ENCODE measurements at regions not wholly inside any gene's neighbourhood (a gene's known extent, or its start where the extent isn't known, plus 50 kb on each side); places are given as distances from the start of the nearest gene placed in this dataset.

DNA sequence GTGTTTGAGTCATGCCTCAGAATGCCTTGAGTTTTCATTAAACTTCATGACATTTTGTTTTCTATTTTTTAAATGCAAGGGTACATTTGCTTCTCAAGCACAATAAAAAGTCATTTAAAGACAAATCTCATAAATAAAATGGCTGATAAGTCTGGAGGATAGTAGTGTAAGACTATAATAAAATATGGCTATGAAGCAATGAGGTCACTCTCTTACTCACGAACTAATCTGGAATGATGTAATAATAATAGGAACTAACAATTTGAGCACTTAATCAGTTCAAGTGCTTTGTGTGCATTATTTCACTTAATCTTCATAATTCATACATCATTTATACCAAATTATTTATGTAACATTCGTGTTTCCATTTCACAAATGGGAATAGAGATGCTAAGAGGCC lies 149.3 kb upstream of the CTTNBP2 start:
- DNase-seq (ENCODE audit: low read depth), result no peak

DNA sequence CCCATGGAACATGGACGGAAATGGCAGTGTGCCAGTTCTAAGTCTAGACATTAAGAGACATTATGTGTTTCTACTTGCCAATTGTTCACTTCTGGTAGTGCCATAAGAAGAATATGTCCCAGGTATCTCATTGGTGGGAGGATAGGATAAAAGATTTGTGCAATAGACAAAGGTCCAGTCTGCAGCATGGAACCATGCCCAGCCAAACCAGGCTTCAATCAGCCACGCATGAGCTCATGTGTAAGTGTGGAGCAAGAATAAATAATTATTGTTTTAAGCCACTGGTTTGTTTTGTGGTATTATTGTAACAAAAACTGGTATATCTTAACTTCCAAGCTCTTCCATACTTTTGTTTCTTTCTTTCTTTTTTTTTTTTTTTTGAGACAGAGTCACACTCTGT lies 153.6 kb upstream of the CTTNBP2 start:
- no peak for DNase-seq (ENCODE audit: low read depth)

DNA sequence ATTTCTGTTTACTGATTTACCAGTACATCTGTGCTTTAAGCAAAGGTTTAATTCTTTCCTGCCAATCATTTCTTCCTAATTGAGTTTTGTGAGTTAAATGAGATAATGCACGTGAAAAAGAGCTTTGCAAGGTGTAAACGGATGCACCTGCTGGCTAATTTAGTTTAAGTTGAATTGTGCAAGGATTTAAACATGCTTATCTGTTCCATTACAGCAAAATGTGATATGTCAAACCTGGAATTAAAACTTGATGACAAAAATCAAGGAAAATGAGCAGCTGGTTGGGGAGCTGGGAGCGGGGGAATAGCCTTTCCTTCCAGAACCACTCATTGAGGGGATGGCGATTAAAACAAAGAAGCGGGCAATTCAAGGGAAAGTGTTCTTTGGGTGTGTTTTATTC lies 155.0 kb upstream of the CTTNBP2 start:
- DNase-seq (ENCODE audit: low read depth), result no peak

DNA sequence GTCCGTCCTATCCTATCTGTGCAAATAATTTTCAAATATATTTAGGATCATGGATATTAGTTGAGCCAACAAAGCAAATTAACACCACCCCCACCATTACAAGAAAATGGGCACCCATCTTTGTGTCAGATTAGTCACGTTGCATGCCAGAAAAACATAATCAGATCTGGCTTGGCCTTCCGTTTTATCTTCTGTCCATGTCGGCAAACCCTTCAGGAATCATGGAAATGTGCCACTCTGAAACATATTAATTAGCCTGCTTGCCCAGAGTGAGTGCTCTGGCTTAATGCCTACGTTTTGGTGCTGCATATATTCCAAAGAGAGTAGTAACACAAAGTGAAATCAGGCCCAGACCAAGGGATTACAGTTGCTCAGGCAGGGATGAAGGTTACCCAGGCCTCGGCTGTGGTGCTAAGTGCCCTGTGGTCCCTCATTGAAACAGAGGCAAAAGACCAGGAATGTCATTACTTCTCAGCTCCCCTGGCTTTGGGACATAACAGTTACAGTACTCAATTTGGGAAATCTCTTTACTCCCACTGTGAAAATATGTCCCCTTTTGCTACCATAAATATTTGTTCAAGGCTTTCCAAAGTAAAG lies 154.0 kb upstream of the LSM8 start:
- DNase-seq (ENCODE audit: low read depth), result no peak

DNA sequence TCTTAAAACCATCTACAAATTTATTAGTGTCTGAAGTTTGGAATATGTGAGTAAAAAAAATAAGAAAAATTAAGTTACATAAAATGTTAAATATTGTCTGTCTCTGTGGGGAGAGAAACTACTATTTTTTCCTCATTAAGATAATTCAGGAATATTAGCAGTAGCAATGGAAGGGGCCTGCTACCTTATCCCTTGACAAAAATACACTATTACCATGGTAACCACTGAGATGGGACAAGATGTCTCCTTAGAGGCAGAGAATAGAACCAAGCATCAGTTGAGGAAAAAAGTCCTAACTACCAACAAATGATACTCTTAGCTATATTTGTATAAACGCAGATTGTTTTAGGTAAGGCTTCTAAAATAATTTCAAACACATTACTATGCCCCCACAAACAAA lies 150.7 kb upstream of the LSM8 start:
- DNase-seq (ENCODE audit: low read depth), result no peak

DNA sequence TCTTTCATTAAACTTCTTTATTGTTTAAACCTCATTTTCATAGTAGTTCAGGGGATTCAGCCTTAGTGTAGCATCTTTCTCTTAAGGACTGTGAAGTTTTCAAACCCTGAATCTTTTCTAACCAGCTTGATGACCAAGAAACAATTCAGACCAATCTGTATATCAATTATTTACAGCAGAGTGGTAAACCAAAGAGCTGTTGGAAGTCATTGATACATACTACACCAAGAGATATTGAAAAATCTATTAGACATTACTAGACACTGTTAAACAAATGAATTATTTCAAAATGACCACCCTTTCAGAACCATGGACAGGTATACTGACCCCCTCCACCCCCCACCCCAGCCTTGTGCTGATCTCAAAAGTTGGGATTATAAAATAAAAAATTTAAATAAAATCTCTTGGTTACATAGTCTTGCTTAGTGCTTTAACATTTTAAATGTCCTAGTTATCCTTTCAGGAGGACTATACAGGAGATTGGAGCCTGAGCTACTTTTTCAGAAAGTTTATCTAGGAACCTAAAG lies 143.9 kb upstream of the LSM8 start:
- no peak for DNase-seq (ENCODE audit: low read depth)

DNA sequence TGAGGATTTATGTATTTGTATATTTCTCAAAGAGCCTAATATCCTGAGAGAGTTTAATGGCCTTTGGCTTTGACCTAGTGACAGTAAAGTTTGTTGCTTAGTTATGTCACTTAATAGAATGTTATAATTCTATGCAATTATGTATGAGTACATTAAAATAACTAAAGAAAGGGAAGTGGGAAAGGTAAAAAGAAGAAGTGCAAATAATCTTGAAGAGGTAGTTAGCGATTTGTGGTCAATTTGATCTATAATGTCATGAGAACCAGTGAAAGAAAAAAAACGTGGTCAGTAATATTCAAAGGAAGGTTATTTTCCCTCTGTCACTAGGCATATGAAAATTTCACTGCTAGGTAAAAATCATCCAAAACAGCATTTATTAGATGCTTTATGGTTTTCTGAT lies 143.4 kb upstream of the LSM8 start:
- no peak for DNase-seq (ENCODE audit: low read depth)

DNA sequence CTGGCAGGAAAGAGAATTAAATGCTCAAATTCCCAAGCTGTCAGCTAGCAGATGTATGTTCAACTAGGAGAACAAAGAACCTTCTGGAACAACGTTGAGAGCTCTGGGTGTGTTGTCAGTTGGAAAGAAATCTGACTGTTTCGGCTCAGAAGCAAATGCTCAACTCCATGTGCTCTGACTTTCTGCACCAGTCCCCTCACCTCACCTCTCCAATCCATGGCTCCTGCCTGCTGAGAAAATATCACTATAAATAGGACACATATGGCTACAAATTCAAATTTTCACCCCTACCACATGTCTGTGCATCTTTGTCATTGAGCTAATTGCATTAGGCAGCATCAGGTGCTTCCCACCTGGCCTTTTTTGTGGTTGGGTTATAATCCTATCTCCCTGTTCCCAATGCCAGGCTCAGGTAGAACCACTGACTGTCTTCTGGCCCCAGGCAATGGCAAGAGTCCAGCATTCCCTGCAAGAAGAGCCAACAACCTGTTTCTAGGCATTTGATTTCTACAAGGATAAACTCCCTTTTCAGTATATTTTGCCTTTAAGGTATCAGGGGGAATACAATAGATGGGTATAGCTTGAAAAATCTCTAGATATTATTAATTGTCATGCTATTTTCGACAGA lies 142.6 kb upstream of the LSM8 start:
- no peak for DNase-seq (ENCODE audit: low read depth)

DNA sequence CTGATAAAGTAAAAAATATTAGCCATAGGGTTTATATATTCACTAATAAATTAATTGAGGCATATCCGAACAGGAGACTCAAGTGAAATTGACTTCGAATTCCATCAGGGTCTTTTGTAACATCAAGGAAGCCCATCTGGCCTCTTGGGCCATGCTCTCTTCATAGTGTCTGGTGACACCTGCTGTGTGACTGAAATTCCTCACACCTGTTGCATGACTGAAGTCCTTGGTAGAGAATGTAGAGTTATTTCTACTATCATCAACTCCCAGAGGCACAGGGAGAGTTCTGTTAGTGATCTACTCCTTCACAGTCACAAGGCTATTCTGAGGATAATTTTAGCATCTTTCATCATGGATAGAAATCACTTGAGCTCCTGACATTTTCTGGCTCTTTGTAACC lies 138.3 kb upstream of the LSM8 start:
- DNase-seq (ENCODE audit: low read depth), result no peak

DNA sequence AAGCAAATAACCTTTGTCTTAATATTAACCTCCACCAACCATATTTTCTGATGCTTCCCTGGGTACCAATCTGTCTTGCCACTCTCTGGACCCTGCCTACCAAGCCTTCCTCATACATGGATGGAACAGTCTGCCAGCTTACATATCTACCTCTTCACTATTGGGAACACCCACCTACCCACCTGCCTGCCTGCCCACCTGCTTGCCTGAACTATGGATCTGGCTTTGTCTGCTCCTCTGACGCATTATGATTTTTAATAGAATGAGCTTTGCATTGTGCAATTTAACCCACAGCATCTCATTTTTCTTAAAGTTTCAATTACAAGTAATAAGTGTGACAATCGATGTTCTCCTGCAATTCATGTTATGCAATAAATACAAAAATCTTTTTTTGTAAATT lies 137.9 kb upstream of the LSM8 start:
- DNase-seq (ENCODE audit: low read depth), result no peak

DNA sequence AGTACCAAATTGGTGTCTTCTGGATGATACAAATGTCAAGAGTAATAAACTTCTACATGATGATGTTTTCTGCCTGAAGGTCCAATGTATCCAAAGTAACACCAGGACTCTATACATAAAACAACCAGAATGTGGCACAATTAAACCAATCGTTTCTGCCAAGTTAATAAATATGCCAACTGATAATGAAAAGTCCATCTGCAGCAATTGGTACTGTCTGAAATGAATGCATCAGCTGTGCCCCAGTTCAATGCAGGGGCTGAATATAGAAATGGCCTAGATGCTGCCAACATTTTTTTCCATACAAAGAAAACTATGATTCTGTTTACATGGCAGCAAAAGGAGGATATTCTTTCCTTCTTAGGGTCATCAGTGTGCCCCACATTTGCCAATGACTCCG lies 137.2 kb upstream of the LSM8 start:
- no peak for DNase-seq (ENCODE audit: low read depth)

DNA sequence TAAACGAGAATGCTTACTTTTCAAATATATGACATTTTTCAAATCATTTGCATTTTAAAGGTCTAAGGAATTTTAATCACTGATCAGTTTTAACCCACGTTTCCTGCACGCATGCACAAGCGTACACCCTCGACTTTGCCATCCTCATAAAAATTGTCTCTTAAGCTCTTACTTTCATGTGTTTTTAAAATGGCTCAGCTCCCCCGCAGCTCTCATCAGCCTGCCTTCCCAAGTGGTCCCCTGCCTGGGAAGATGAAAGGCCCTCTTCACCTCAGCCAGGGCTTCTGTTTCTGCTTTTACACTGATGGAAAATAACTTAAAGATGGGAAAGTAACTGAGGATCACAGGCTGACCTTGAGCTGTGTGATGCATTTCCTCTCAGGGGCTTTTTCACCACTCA lies 131.6 kb upstream of the LSM8 start:
- DNase-seq (ENCODE audit: low read depth), result no peak

DNA sequence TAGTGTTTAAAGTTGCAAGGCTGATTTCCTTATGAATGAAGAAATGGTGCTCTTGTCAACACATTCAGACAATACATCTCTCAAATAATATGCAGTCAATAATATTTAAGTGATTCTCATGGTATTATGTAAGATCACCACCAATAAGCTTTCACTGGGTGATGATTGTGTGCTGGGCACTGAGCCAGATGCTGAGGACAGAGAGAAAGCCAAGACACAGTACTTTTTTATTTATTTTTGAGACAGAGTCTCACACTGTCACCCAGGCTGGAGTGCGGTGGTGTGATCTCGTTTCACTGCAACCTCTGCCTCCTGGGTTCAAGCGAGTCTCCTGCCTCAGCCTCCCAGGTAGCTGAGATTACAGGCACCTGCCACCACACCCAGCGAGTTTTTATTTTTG lies 130.6 kb upstream of the LSM8 start:
- DNase-seq (ENCODE audit: low read depth), result no peak

DNA sequence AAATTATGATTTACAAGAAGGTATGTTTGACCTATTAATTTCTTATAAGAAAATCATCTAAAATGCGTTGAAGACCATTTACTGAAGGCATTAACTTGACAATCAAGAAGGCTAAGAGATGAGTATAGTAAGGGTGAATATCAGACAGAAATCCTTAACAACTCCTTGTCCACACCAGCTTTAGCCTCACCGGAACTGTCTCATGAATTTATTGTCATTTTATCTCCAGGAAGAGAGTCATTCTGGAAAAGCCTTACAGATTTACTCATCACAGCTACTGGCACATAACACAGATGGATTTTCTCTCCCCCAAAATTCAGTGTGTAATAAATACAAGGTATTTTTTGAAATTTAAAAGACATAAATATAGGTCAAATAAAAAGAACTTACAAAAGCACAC lies 129.4 kb upstream of the LSM8 start:
- no peak for DNase-seq (ENCODE audit: low read depth)

DNA sequence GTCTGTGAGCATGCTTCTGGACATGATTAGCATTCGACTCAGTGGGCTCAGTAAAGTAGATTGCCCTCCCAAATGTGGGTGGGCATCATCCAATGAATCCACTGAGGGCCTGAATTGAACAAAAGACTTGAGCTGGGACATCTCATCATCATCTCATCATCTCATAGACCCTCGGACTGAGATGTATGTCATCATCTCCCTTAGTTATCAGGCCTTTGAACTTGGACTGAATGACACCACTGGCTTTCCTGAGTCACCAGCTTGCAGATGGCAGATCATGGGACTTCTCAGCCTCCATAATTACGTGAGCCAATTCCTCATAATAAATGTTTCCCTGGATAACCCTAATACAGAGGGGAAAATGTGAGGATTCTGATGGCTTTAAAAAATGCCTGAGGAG lies 128.3 kb upstream of the LSM8 start:
- no peak for DNase-seq (ENCODE audit: low read depth)

DNA sequence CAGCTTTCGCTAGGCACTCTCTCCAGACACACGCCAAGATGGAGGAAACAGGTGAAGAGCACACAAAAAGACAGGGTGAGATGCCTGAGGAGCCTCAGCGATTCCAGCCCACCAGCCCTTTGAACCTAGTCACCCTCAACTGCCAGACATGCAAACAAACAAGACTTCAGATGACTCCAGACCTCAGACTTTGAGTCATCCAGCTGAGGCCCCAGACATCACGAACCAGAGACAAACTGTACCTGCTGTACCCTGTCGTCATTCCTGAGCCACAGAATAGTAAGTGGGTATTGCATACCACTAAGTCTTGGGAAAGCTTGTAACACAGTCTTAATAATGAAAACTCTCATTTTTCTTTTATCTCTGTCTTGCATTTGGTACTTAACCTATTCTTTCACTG lies 126.6 kb upstream of the LSM8 start:
- DNase-seq (ENCODE audit: low read depth), result peak; percentile 24

DNA sequence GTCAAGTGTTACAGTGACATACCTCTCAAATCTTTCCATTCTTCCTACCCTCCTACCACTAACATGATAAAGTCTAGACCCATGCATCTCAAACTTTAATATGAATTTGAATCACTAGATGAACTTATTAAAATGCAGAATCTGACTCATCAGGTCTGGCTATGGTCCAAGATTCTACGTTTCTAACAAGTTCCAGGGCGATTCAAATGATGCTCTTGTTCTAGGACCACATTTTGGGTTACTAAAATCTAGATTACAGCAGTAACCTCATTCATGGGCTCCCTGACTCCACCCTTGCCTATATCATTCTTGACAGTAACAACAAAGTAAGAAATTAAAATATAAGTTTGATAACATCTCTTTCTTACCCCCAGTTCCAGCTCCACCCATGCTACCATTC lies 124.8 kb upstream of the LSM8 start:
- peak; percentile 33 for DNase-seq (ENCODE audit: low read depth)

DNA sequence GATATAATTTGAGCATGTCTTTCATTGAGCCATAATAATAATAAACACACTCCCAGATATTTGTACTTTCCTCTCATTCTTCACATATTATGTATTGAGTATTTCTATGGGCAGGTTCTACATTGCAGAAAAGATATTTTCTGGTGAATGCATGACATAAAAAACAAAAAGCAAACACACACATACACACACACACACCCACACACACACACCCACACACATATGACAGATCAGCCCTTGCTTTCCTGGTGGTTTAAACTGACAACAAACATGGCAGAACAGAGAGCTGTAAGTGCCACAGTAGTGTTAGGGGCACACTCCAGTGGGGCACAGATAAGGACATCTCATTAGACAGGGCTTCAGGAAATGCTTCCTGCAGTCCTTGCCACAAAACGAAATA lies 123.3 kb upstream of the LSM8 start:
- DNase-seq (ENCODE audit: low read depth), result no peak

DNA sequence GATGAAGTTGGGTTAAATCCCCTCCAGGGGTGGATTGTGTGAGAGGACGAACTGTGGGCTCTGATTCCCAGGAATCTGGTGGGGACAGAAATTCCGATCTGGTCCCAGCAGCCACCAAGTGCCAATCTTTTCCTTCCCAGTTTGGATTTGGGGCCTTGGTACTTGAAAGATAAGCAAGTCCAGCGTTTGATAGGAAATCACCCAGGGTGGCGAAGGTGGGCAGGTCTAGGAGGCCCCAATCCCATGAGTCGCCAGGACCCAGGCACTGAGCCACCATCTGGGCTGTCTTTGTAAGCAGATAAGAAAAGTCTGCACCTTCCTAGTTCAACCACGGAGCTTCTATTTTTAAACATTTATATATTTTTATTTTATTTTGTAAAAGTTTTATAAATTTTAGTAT lies 122.6 kb upstream of the LSM8 start:
- no peak for DNase-seq (ENCODE audit: low read depth)

DNA sequence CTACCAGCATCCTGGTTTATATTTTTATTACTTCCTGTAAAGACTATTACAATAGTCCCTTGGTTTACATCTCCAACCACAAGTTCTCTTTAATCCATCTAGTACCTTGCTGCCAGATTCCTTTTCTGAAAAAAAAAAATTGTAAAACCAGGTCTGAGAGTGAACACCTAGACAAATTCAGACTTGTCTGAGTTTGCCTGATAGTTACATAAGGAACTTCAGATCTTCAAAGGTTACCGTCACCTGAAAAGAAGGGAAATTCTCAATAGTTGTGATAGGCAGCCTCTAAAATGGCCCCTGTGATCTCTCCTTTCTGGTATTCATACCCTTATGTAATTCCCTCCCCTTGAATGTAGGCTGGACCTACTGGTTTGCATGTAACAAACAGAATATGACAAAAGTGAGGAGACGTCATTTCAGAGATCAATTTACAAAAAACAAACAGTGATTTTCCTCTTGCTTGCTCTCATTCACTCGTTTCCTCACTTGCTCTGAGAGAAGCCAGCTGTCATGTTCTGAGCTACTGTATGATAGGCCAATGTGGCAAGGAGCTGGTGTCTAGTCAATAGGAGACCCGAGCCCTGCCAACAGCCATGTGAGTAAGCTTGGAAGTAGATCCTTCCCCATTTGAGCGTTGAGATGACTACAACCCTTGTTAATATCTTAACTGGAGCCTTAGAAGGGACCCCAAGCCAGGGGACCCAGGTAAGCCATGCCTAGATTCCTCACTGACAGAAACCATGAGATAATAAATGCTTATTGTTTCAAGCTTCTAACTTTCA lies 110.9 kb upstream of the LSM8 start:
- DNase-seq (ENCODE audit: low read depth), result no peak

DNA sequence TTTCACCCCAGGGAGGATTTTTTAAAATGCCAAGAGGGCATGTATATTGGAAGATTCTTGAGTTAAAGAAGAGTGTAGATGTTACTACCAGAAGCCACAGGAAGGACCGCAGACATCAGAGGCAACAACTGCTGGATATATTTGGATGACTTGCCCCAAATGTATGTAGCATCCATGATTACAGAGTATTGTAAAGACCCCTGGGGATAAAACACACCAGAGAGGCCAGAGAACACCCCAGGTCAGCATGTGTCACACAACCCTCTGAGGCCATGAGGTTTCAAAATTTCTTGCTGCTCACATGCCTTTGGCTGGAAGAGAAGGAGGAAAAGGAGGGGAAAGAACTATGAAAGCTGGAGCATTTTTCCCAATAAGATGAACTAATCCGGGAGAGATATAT lies 108.0 kb upstream of the LSM8 start:
- DNase-seq (ENCODE audit: low read depth), result no peak

DNA sequence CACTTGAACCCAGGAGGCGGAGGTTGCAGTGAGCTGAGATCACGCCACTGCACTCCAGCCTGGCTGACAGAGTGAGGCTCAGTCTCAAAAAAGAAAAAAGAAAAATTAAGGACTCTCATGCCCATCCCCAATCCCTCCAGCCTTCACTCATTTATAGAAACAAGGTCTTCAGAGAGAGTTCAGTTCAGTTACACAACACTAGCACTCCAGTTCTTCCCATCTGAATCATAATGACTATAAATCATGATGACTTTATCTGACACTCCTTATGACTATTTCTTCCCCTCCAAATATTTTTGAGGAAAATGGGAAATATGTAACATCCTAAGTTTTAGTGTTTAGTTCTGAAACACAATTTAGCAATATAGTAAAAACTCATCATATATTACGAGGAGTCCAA lies 107.4 kb upstream of the LSM8 start:
- no peak for DNase-seq (ENCODE audit: low read depth)

DNA sequence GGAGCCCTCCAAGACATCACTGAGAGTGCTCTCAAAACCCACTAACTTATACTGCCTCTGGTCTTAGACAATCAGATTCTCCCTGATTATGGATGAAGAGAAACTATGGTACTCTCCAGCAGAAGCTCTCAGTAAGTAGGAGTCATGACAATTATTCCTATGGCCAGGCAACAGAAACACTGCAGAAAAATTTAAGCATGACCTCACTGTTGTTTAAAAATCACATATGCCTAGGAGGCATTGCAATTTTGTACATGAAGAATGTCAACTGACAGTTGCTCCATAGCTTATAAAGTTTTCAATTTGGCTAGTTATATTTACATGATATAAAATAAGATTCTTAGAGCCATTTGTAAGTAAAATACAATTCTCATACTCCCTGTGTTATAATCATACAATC lies 105.9 kb upstream of the LSM8 start:
- DNase-seq (ENCODE audit: low read depth), result no peak

DNA sequence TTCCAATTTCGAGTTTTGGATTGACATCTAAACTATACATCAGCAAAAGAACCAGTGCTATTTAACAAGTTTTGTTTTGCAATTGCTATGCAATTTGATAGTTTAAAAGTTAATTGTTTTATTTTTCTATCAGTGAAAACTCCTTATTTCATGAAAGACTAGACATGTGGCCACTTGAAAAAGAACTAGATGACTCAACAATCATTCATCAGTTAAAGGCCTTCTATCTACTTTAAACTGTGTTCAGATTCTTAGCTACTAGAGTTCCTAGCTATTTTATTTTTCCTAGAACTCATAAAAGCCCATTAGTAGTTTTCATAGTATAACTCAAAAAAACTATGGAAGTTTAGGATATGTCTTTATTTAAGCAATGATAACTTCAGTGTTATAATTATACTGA lies 104.6 kb upstream of the LSM8 start:
- peak; percentile 20 for DNase-seq (ENCODE audit: low read depth)
